Stimulated activated CD8-positive, alpha-beta memory T cell treated with anti-CD3 and anti-CD28 coated beads, Interleukin-4, amount 100 ng/mL, for 4 hours (primary cell): ENCODE measurements at regions not wholly inside any gene's neighbourhood (a gene's known extent, or its start where the extent isn't known, plus 50 kb on each side); places are given as distances from the start of the nearest gene placed in this dataset.

Experiments
- DNase-seq, 2 donors: peaks; one replicate each; pipeline ENCODE4 v3.0.0-alpha.2; 2020; ENCODE audit warnings: low read depth in 2 of 2, low spot score in 1 of 2

GRCh38 chr2:109070290-109070689 lies 58.7 kb upstream of the SH3RF3 start:
- no peak for DNase-seq

DNA sequence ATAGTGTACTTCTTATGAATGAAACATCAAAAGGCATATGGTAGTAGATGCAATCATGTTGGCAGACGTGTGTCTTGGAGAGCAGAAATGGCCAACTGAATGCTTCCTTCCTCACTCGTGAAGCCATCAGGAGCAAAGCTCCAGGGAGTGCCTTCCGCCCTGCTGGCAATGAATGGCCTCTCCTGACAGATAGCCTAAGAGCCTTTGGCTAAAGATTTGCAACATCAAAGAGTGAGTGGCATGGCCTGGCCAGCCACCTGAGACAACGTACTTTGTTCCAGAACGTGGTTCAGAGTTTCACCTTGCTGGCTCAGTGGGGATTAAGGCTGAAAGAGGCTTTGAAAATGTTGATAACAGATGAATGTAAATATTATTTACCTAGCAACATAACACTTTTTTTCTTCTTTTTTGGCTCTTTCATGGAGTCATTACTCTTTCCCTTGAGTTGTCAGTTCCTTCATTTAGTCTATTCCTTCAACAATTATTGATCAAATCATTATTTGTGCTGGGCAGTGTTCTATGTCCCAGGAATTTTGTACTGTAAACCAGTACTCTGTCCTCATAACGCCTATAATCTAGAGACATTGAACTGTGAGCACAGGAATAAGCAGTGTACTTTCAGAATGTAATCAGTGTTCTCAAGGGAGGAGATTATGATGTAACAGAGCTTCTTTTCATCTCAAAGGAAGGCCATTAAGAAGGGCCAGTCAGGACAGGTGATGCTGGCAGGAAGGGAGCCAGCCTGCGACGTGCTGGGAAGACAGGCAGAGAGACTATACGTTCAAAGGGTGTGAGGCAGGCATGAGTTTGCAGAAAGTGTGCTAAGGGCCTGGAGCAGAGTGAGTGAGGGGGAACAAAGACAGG lies 59.4 kb upstream of the SH3RF3 start:
- no peak for DNase-seq

DNA sequence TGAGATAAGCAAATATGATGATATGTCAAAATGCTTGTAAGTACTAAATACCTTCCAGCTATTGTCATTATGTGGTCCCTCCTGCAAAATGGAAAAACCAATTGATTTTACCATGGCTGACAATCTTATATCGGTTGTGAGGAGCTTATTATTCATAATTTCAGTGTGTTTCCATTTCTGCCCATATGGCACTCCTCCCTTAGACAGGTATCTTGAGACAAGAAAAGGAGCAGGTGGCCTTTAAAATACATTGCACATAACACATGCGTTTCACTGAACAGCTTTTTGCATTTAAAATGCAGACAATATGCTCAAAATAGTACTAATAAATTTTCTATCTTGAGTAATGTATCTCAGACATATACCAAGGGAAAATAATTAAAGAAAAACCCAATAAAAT lies 60.2 kb upstream of the SH3RF3 start:
- DNase-seq: no peak

DNA sequence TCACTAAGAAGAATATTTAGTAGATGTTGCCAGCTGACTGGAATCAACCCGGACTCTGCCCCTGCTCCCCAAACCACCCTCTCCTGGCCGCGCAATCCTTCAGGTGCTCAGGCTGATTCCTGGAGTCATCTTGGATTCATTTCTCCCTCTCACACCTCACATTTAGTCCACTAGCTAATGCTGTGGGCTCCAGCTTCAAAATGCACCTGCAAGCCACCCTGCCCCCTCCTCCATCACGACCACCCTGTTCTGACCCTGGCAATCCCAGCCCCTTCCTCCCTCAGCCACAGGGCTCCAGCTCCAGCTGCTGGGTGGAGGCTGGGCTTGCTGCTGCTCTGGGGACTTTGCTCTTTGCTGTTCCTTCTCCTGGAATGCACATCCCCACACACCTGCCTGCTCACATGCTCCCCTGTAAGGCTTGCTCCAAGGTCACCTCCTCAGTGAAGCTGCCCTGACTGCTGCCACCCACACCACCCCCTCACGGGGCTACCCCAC lies 61.3 kb upstream of the SH3RF3 start:
- DNase-seq: no peak

DNA sequence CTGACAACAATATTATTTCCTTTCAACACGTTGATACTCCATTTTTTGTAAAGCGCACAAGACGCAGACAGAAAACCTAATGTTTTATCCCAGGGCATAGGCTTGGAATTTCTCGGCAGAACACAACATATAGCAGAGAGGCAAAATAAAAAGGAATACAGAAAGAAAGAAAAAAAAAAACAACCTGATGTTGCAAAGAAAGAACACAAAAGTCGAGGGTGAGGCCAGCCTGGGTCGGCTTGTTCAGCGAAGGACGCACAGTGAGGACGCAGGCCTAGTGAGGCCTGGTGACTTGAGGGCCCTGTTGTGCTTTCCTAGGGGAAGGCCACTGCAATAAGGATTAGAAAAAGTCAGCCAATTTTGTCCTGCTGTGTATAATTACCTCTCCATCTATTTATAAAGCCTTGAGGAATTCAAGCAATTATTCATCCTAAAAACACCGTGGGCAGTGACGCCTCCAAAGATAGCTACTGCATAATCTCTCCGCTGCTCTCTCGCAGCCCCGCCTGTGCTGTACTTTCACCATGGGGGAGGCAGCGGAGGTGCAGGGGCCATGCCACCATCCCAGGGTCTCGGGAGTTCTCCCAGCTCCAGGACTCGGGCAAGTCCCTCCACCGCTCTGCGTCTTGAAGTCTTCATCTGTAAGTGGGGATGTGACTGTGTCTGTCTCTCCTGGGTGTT lies 61.9 kb upstream of the SH3RF3 start:
- DNase-seq: no peak

GRCh38 chr2:109066501-109066900 lies 62.5 kb upstream of the SH3RF3 start:
- DNase-seq: no peak

DNA sequence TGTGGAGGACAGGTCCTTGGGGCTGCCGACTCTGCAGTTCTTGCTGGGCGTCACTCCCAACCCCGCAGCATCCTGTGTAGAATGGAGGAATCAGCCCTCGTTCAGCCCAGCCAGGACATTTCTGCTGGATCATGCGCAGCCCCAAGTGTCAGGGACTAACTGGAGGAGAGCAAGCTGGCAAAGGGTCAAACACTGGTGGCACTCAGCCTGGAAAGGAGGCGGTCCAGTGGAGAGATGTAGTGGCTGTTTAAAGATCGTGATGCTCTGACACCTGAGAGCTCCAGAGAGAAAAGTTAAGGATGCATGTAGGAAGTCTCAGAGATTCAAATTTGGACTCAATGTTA lies 63.6 kb upstream of the SH3RF3 start:
- DNase-seq: no peak

- DNase-seq: no peak
Measured at GRCh38 chr2:109064660-109065390, 64.2 kb upstream of the SH3RF3 start.

DNA sequence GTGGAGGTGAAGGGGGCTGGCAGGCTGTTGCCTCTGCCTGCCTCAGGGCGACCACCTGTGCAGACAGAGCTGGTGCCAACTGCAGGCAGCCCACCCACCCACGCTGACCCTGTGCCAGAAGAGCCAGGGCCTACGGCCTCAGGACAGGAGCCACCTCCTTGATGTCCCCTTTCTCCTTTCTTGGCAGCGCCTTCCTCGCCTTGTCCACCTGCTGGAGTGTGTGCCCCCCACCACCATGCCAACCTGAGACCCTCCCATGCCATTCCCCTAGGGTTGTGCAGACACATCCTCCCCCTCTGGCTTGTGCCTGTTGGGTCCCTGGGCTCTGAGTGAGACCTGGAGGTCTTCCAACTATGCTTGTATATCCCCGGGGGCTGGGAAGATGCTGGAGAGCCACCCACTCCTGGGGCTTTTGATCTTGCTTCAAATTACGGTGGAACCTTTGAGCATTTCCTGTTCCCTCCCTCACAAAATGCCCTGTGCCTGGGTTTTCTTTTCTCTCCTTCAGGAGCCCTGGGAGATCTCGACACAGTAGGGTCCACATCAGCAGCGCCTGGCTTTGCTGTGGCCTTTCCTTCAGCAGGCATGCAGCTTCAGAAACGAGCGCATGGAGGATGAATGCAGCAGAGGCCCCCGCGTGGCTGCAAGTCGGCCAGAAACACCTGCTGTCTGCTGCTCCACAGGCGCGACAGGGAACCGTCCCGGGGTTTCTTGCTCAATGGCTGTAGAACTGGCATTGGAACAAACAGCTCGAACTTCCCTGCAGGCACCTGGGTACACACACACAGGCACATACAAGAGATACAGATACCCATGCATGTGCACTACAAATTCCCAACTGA lies 65.9 kb upstream of the SH3RF3 start:
- DNase-seq: no peak

- no peak for DNase-seq
Measured at GRCh38 chr2:109062145-109062858, 66.7 kb upstream of the SH3RF3 start.

- no peak for DNase-seq
Measured at GRCh38 chr2:109061736-109062135, 67.3 kb upstream of the SH3RF3 start.

DNA sequence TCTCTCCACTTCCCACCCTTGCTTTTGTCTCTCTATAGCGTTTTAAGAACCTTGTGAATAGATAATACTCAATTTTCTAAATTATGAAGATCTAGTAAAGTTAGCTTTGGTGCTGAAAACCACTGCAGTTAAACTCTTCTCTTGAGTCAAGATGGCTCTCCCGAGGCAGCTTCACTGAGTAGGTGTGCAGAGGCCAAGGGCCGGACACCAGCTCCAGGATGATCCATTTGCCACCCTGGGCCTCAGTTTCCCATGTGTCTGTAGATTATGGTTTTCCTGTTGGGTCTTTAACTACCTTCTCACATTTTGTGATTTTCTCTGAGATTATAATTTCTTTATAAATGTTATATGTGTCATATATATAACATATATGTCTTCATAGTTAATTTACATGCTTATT lies 68.5 kb upstream of the SH3RF3 start:
- no peak for DNase-seq

DNA sequence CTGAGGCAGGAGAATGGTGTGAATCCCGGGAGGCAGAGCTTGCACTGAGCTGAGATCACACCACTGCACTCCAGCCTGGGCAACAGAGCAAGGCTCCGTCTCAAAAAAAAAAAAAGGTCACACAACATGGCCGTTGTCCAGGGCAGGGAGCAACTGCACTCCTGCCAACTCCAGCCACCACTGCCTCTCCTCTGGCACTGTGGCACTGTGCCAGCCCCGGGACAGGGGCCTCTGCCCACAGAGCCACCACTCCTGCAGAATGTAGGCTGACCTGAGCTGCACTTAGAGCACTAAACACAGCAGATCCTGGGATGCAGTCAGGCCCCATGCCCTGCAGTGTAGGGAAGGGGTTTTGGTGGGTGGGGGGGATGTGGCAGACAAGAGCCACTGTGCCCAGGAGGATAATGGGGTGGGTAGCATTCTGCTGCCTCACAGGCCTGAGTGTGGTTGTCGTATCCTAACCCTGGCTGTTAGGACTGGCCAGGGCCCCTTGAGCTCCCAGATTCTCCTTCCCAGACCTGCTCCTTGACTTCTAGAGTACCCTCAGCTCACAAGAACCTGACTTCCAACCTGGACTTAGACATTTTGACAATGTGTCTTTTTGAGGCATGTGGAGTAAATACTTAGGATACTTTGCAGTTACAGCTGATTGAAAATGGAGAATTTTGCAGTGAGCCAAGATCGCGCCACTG lies 69.4 kb upstream of the SH3RF3 start:
- no peak for DNase-seq

DNA sequence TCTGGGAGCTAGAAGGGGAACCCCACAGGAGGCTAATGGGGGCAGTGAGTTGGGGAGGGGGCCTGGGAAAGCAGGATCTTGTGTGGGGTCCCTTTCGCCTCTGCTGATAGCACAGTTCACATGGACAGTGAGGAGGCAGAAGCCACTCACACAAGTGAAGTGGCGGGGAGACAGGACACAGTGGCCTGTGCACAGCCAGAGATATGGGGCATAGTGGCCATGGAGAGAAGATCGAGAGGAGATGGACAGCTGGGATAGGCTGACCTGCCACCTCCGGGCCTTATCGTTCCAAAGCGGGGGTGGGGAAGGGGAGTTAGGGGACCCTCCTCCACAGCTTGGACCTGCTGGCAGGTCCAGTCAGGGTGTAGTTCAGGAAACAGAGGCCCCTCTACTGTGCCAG lies 69.8 kb upstream of the EDAR start:
- DNase-seq: no peak

DNA sequence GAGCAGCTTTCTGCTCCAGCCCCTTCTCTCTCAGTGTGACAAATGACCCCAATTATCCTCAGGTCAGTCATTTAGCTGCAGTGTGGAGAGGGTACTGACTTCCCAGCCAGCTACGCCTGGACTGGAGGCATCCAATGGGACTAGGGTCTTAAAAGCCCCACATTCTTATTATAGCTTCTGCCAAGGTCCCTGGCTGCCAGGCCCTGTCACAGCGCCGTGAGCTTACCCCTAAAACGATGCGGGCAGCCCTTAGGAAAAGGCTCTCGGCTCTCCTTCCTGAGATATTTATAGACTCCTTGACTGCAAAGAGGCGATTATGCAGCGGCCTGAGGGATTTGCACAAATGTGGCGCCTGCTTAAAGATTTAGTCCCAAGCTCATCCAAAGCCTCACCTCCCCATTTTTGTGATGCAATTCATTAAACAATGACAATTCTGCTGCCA lies 69.2 kb upstream of the EDAR start:
- no peak for DNase-seq

DNA sequence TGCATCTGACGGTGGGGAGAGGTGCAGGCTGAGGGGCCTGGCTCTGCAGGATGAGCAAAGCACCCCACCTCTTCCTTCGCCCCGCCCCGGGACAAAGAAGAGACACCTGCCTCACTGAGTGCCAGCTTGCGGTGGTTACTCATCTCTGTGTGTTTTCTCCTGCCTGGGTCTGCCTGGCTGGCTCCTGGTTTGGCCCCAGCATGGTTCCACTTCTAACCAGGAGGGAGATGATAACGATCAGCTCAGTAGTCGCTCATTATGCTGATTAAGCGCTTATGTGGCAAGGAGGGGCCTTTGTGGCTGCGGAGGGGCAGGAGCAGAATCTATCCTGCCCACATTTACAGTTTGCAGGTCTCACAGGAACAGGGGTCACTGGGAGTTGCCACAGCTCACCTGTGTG lies 68.7 kb upstream of the EDAR start:
- peak in 1 of 2 donors; percentile 9 for DNase-seq

DNA sequence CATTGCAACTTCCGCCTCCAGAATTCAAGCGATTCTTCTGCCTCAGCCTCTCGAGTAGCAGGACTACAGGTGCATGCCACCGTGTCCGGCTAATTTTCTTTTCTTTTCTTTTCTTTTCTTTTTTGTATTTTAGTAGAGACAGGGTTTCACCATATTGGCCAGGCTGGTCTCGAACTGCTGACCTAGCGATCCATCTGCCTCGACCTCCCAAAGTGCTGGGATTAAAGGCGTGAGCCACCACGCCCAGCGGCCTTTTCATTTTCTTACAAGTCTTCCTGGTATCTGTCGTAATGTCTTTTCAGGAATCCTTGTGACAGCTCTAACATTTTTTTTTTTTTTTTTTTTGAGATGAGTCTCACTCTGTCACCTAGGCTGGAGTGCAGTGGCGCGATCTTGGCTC lies 66.4 kb upstream of the EDAR start:
- no peak for DNase-seq

DNA sequence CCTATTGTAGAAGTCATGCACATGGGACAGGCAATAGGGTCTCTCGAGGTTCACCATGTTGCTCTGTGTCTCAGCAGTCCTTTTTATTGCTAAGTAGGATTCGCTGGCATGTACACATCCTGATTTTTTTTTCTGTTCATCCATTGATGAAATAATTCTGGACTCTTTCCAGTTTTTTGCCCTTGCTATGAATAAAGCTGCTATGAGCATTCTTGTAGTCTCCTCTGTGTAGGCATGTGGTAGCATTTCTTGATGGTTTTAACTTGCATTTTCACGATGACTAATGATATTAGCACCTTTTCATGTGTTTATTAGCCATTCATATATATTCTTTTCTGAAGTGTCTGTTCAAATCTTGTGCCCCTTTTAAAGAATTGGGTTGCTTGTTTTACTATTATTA lies 65.8 kb upstream of the EDAR start:
- no peak for DNase-seq

GRCh38 chr2:109053716-109054115 lies 64.7 kb upstream of the EDAR start:
- DNase-seq: no peak

DNA sequence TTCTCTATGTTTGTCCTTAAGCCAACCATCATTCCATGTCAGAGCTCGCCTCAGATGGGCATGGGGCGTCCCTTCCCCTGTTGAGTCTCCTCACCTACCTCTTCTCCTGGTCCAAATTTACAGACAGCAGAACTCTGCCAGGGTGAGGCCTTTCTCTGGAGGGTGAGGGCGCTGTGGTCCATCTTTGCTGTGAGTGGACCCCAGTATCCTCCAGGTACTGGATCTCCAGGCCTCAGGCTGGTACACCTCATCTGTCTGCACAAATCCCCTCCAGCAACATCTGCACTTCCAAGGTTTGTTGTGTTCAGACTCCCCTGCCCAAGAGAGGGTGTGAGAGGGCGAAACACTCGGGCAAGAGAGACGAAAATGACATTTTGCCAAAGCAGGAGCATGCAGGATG lies 63.9 kb upstream of the EDAR start:
- DNase-seq: no peak
